SK-N-SH (cell line): ENCODE measurements at regions not wholly inside any gene's neighbourhood (a gene's known extent, or its start where the extent isn't known, plus 50 kb on each side); places are given as distances from the start of the nearest gene placed in this dataset.

ENCODE experiments used
- CTCF ChIA-PET: fragments of 300-600, 350-600 bp; formaldehyde crosslinking; extraction: SDS; loops from one replicate; lab custom pipeline; 2021; lab: Yijun Ruan, JAX
- POLR2A ChIA-PET: fragments of 350-600 bp; sonication (Branson Sonifier 250); formaldehyde crosslinking; extraction: SDS; loops from one replicate; lab custom pipeline; 2020; ENCODE audit warnings: antibody characterized with exemption, inconsistent platforms; lab: Yijun Ruan, JAX
- DNase-seq: peaks from one replicate; pipeline ENCODE4 v3.0.0; 2012
- H2AFZ ChIP-seq: fragments of 200-600 bp; sonication (generic); 2 replicates; pipeline ENCODE4 v1.8.1; 2016; ENCODE audit warnings: antibody characterized with exemption, mild to moderate bottlenecking, low read depth
- H3F3A ChIP-seq: fragments of 200-600 bp; sonication (generic); replicated peaks from 2 replicates; pipeline ENCODE3; 2016; ENCODE audit warnings: antibody characterized with exemption, mild to moderate bottlenecking; ENCODE audit not compliant: insufficient read depth
- H3K27ac ChIP-seq, 2 experiments: fragments of 200-500 bp in 1 of 2; fragments of 200-600 bp in 1 of 2; sonication (Bioruptor generic) in 1 of 2; sonication (generic), shearing (Covaris generic) in 1 of 2; 2 replicates each; pipeline versions ENCODE4 v1.5.1 to v1.6.1; 2014 to 2016; ENCODE audit warnings: low read depth in 2 of 2, inconsistent platforms in 1 of 2, low read length in 1 of 2, mild to moderate bottlenecking in 1 of 2, mixed read lengths in 1 of 2
- H3K27me3 ChIP-seq: fragments of 200-600 bp; sonication (generic), shearing (Covaris generic); 2 replicates; pipeline ENCODE4 v1.6.1; 2016; ENCODE audit warnings: mixed run types; ENCODE audit not compliant: insufficient read depth
- H3K36me3 ChIP-seq, 2 experiments: fragments of 200-500 bp in 1 of 2; fragments of 200-600 bp in 1 of 2; sonication (Bioruptor generic) in 1 of 2; sonication (generic) in 1 of 2; replicated peaks in 1 of 2; 2 replicates each; pipeline versions ENCODE3 to v1.5.1; 2014 to 2016; ENCODE audit warnings: low read length in 1 of 2, mild to moderate bottlenecking in 1 of 2; ENCODE audit not compliant: insufficient read depth in 2 of 2, control insufficient read depth in 1 of 2
- H3K4me1 ChIP-seq, 2 experiments: fragments of 200-500 bp in 1 of 2; fragments of 200-600 bp in 1 of 2; sonication (Bioruptor generic) in 1 of 2; sonication (generic), shearing (Covaris generic) in 1 of 2; 2 replicates each; pipeline versions ENCODE4 v1.5.1 to v1.6.1; 2014 to 2016; ENCODE audit warnings: low read depth in 1 of 2, low read length in 1 of 2, mixed run types in 1 of 2; ENCODE audit not compliant: insufficient read depth in 2 of 2, control insufficient read depth in 1 of 2
- H3K4me2 ChIP-seq: fragments of 200-600 bp; sonication (generic), shearing (Covaris generic); 2 replicates; pipeline ENCODE4 v1.6.1; 2017; ENCODE audit warnings: mixed run types
- H3K4me3 ChIP-seq, 2 experiments: fragments of 200-500 bp in 1 of 2; fragments of 200-600 bp in 1 of 2; sonication (Bioruptor generic) in 1 of 2; sonication (generic), shearing (Covaris generic) in 1 of 2; 2 replicates each; pipeline versions ENCODE4 v1.5.1 to v1.8.1; 2014 to 2016; ENCODE audit warnings: low read depth in 2 of 2, inconsistent platforms in 1 of 2, low read length in 1 of 2, mild to moderate bottlenecking in 1 of 2, mixed read lengths in 1 of 2, moderate library complexity in 1 of 2
- H3K79me2 ChIP-seq: fragments of 200-600 bp; sonication (generic); 2 replicates; pipeline ENCODE4 v1.8.1; 2017; ENCODE audit warnings: mild to moderate bottlenecking; ENCODE audit not compliant: insufficient read depth
- H3K9ac ChIP-seq: fragments of 200-600 bp; sonication (generic); 2 replicates; pipeline ENCODE4 v1.6.1; 2017; ENCODE audit warnings: mixed run types
- H3K9me2 ChIP-seq: fragments of 200-600 bp; sonication (generic); 2 replicates; pipeline ENCODE4 v1.6.1; 2017; ENCODE audit warnings: mixed run types
- H3K9me3 ChIP-seq: fragments of 200-600 bp; sonication (generic); 2 replicates; pipeline ENCODE4 v1.6.1; 2017; ENCODE audit warnings: mixed run types, mild to moderate bottlenecking, moderate library complexity
- H4K20me1 ChIP-seq: fragments of 200-600 bp; sonication (generic); 2 replicates; pipeline ENCODE4 v1.6.1; 2017; ENCODE audit warnings: mild to moderate bottlenecking, mixed run types; ENCODE audit not compliant: insufficient read depth
- CHD2 ChIP-seq: fragments of 150-350 bp; IDR thresholded peaks from 2 replicates; pipeline ENCODE4 v1.6.1; 2018; ENCODE audit warnings: low read length; ENCODE audit not compliant: partially characterized antibody
- ELF1 ChIP-seq: IDR thresholded peaks from 2 replicates; pipeline ENCODE4 v1.4.0; 2012
- EP300 ChIP-seq, 2 experiments: IDR thresholded peaks; 2 replicates each; pipeline versions ENCODE4 v1.4.0 to v1.6.1; 2012; ENCODE audit warnings: borderline replicate concordance in 1 of 2, low read depth in 1 of 2, low read length in 1 of 2
- EZH2phosphoT487 ChIP-seq: fragments of 200-600 bp; sonication (generic); IDR thresholded peaks from 2 replicates; pipeline ENCODE4 v1.6.1; 2017; ENCODE audit warnings: low read depth, mixed run types, mild to moderate bottlenecking, antibody characterized with exemption, moderate library complexity, borderline replicate concordance
- FOSL2 ChIP-seq: IDR thresholded peaks from 2 replicates; pipeline ENCODE4 v1.4.0; 2012; ENCODE audit warnings: low read depth, mild to moderate bottlenecking, moderate library complexity, borderline replicate concordance
- FOXJ3 ChIP-seq: sonication (generic); formaldehyde crosslinking; IDR thresholded peaks from 2 replicates; pipeline ENCODE4 v1.5.1; 2020; ENCODE audit warnings: mild to moderate bottlenecking, missing genetic modification reagents
- GABPA ChIP-seq: IDR thresholded peaks from 2 replicates; pipeline ENCODE4 v1.4.0; 2012; ENCODE audit warnings: low read depth, mild to moderate bottlenecking
- GATA2 ChIP-seq: sonication (generic); formaldehyde crosslinking; IDR thresholded peaks from 2 replicates; pipeline ENCODE4 v1.5.0; 2020; ENCODE audit warnings: mild to moderate bottlenecking, missing genetic modification reagents
- JUND ChIP-seq: IDR thresholded peaks from 2 replicates; pipeline ENCODE4 v1.4.0; 2012
- MEF2A ChIP-seq: IDR thresholded peaks from 2 replicates; pipeline ENCODE4 v1.4.0; 2012; ENCODE audit warnings: low read depth, borderline replicate concordance
- NFIC ChIP-seq: IDR thresholded peaks from 2 replicates; pipeline ENCODE4 v1.4.0; 2012; ENCODE audit warnings: borderline replicate concordance
- NRF1 ChIP-seq: IDR thresholded peaks from 2 replicates; pipeline ENCODE4 v1.6.1; 2012; ENCODE audit warnings: low read depth, mild to moderate bottlenecking, low read length
- RAD21 ChIP-seq: IDR thresholded peaks from 2 replicates; pipeline ENCODE4 v1.6.1; 2012; ENCODE audit warnings: mild to moderate bottlenecking, low read length
- RCOR1 ChIP-seq: fragments of 150-350 bp; IDR thresholded peaks from 2 replicates; pipeline ENCODE4 v1.6.1; 2017; ENCODE audit warnings: antibody characterized with exemption, low read length
- RFX5 ChIP-seq: IDR thresholded peaks from 2 replicates; pipeline ENCODE4 v1.6.1; 2012; ENCODE audit warnings: mild to moderate bottlenecking, improper control_type of control experiment, low read length
- RXRA ChIP-seq: IDR thresholded peaks from 2 replicates; pipeline ENCODE4 v1.4.0; 2012; ENCODE audit warnings: low read depth, mild to moderate bottlenecking, borderline replicate concordance
- SIN3A ChIP-seq: IDR thresholded peaks from 2 replicates; pipeline ENCODE4 v1.6.1; 2012; ENCODE audit warnings: low read depth, mild to moderate bottlenecking, low read length, moderate library complexity, borderline replicate concordance
- SMC3 ChIP-seq: IDR thresholded peaks from 2 replicates; pipeline ENCODE4 v1.6.1; 2012; ENCODE audit warnings: low read depth, low read length, improper control_type of control experiment
- TAF1 ChIP-seq: IDR thresholded peaks from 2 replicates; pipeline ENCODE4 v1.6.1; 2012; ENCODE audit warnings: low read depth, mild to moderate bottlenecking, low read length, moderate library complexity, borderline replicate concordance
- TCF12 ChIP-seq: IDR thresholded peaks from 2 replicates; pipeline ENCODE4 v1.4.0; 2012
- TEAD4 ChIP-seq: IDR thresholded peaks from 2 replicates; pipeline ENCODE4 v1.4.0; 2012; ENCODE audit warnings: mild to moderate bottlenecking, borderline replicate concordance; ENCODE audit not compliant: insufficient read depth
- YY1 ChIP-seq: IDR thresholded peaks from 2 replicates; pipeline ENCODE4 v1.4.0; 2012; ENCODE audit warnings: low read depth, mild to moderate bottlenecking
- WGBS: methylation state at CpG from one replicate; pipeline ENCODE4 v1.1.6; 2017; ENCODE audit warnings: low lambda C conversion rate; 5-methylcytosine and 5-hydroxymethylcytosine counted together
- TF ChIP-seq, protein P1 (sequence below): IDR thresholded peaks from 2 replicates; pipeline ENCODE4 v1.4.0; 2012; ENCODE audit warnings: low read depth, borderline replicate concordance
- TF ChIP-seq, protein P2 (sequence below): fragments of 150-350 bp; IDR thresholded peaks from 2 replicates; pipeline ENCODE4 v1.6.1; 2016; ENCODE audit warnings: mild to moderate bottlenecking, low read depth, low read length
- TF ChIP-seq, protein P3 (sequence below): IDR thresholded peaks from 2 replicates; pipeline ENCODE4 v1.4.0; 2012; ENCODE audit warnings: low read depth

DNA sequence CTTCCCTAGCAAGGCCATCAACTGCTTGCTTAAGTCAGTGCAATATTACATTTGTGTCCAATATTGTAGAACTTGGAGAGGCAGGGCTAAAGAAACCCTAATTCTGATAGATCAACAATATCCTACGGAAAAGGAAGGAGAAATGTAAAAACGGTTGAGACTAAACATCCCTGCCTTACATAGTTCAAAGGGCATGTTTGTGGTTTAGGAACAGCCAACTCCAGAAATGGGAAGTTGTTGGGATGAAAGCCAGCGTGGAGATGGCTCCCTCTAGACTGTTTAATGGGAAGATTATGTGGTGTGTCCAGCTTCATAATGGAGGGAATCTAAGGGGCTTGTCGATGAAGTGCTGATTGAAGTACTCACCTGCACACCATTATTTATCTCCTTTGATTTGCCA is 145.3 kb upstream of the TENT5A start:
- H3K27me3 ChIP-seq: no peaks in the 10 kb centered on the region
- H3K9ac ChIP-seq: no peak overlapping the region
- H3K4me2 ChIP-seq: no peak overlapping the region
- no peaks in the 10 kb centered on the region for H3K4me1 ChIP-seq
- POLR2A ChIA-PET: no interaction called here
- H3K4me3 ChIP-seq: no peak overlapping the region
- no peaks in the 10 kb centered on the region for H3K9me2 ChIP-seq
- no peak for DNase-seq
- CTCF ChIA-PET: interaction anchor here (1.2 kb wide), 1 partner anchor 108 kb away, joined by 4 read pairs; no protein-coding TSS in a partner anchor
- H3K79me2 ChIP-seq: no peaks in the 10 kb centered on the region
- no peak for TF ChIP-seq NFIC
- no peak for TF ChIP-seq FOXJ3
- TF ChIP-seq TCF12: no peak
- no peak for TF ChIP-seq TAF1
- TF ChIP-seq GABPA: no peak
- TF ChIP-seq GATA2 (CRISPR knock-in tag): no peak
- TF ChIP-seq MEF2A: no peak
- TF ChIP-seq EZH2phosphoT487: no peak
- no peak for TF ChIP-seq YY1
- TF ChIP-seq FOSL2: no peak
- no peak for TF ChIP-seq TEAD4
- TF ChIP-seq, protein P1, sequence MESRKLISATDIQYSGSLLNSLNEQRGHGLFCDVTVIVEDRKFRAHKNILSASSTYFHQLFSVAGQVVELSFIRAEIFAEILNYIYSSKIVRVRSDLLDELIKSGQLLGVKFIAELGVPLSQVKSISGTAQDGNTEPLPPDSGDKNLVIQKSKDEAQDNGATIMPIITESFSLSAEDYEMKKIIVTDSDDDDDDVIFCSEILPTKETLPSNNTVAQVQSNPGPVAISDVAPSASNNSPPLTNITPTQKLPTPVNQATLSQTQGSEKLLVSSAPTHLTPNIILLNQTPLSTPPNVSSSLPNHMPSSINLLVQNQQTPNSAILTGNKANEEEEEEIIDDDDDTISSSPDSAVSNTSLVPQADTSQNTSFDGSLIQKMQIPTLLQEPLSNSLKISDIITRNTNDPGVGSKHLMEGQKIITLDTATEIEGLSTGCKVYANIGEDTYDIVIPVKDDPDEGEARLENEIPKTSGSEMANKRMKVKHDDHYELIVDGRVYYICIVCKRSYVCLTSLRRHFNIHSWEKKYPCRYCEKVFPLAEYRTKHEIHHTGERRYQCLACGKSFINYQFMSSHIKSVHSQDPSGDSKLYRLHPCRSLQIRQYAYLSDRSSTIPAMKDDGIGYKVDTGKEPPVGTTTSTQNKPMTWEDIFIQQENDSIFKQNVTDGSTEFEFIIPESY: no peak
- no peak for TF ChIP-seq RFX5
- no peak for TF ChIP-seq RCOR1
- TF ChIP-seq SIN3A: no peak
- no peak for TF ChIP-seq RXRA
- no peaks in the 10 kb centered on the region for H3K36me3 ChIP-seq
- 72% methylated on average over 4 of the region's 4 CpGs for WGBS
- no peaks in the 10 kb centered on the region for H3K9me3 ChIP-seq
- no peak overlapping the region for H3K27ac ChIP-seq
- no peaks in the 10 kb centered on the region for H3F3A ChIP-seq
- no peaks in the 10 kb centered on the region for H4K20me1 ChIP-seq
- H2AFZ ChIP-seq: no peak overlapping the region

DNA sequence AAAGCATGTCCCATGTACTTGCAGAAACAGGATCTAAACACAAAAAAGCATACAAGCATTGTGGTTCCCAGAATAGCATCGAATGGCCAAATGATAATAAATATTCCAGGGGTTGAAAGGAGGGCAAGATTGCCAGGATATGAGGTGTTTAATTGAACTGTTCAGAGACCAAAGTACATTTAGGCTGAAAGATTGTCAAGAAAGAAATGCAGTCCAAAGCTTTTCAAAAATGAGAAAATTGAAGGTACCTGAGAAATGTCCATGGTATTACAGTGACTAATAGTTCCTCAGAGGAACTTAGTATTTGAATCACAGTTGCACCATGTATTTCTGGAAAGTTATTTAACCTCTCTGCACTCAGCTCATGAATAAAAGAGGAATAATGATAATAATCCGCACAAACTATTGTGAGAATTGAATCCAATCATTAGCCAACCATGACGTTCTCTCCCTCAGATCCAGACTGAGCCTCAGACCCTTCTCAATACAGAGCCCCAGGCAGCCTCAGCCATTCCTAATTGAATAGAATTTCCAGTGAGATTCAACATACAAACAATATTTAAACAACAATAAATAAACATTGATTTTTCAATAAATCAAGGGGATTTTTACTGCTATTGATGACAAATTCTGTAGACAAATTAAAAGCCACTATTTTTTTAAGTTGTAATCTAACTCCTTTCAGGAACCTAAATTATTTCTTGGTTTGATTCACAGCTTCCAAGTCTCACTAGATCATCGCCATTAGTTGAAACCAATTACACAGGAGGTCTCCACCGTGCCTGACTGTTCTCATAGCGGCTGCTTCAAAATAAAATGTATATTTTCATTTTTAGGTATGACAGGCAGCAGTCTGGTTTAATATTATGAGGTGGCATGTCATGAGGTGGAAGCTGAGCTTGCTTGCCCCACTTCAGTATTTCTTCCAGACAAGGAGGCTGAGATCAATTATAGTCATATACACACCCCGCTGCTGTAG is 144.3 kb upstream of the TENT5A start:
- Histone ChIP-seq H3K4me2 (no peak overlapping the region), H3K36me3 (no peaks in the 10 kb centered on the region), H3K79me2 (no peaks in the 10 kb centered on the region), H3K4me3 (no peak overlapping the region), H4K20me1 (no peaks in the 10 kb centered on the region), H3K9ac (no peak overlapping the region), H3F3A (no peaks in the 10 kb centered on the region), H3K27ac (no peak overlapping the region), H3K9me2 (no peaks in the 10 kb centered on the region), H3K27me3 (no peaks in the 10 kb centered on the region), H3K9me3 (no peaks in the 10 kb centered on the region), H2AFZ (no peak overlapping the region), H3K4me1 (no peaks in the 10 kb centered on the region)
- ChIA-PET POLR2A (no interaction called here), CTCF (interaction anchor here (0.8 to 1.4 kb wide), 3 partner anchors 19 to 1154 kb away, joined by 3 to 4 read pairs (median 3); no protein-coding TSS in a partner anchor)
- no peak for DNase-seq
- 93% methylated on average over 7 of the region's 7 CpGs for WGBS
- TF ChIP-seq, protein P2, sequence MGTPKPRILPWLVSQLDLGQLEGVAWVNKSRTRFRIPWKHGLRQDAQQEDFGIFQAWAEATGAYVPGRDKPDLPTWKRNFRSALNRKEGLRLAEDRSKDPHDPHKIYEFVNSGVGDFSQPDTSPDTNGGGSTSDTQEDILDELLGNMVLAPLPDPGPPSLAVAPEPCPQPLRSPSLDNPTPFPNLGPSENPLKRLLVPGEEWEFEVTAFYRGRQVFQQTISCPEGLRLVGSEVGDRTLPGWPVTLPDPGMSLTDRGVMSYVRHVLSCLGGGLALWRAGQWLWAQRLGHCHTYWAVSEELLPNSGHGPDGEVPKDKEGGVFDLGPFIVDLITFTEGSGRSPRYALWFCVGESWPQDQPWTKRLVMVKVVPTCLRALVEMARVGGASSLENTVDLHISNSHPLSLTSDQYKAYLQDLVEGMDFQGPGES: no peak
- TF ChIP-seq SMC3 (no peak), EZH2phosphoT487 (no peak), SIN3A (no peak), ELF1 (no peak), CHD2 (no peak), RFX5 (no peak), RCOR1 (no peak), RAD21 (no peak), NRF1 (no peak), YY1 (no peak), EP300 (IDR thresholded peaks at IDR 0.05; ENCODE audit: borderline replicate concordance in 1 of 2, low read depth in 1 of 2, low read length in 1 of 2) (no peak), JUND (no peak)
- TF ChIP-seq, protein P3, sequence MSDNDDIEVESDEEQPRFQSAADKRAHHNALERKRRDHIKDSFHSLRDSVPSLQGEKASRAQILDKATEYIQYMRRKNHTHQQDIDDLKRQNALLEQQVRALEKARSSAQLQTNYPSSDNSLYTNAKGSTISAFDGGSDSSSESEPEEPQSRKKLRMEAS: no peak
